GM18499 (cell line): ENCODE measurements at regions not wholly inside any gene's neighbourhood (a gene's known extent, or its start where the extent isn't known, plus 50 kb on each side); places are given as distances from the start of the nearest gene placed in this dataset.
A peak's percentile ranks its signal among the peaks of the same experiment; 100 is the strongest.
"Not testable (repeated sequence)": the region's sequence is repeated elsewhere in the genome, so short reads cannot be mapped to it uniquely, and the experiment has no call there.

Experiments
- ATAC-seq: cut with Tn5 transposase; IDR thresholded peaks from one replicate; pipeline ENCODE4 v1.9.1; 2021; ENCODE audit warnings: moderate number of reproducible peaks; ENCODE audit not compliant: insufficient read depth, unreplicated experiment

DNA sequence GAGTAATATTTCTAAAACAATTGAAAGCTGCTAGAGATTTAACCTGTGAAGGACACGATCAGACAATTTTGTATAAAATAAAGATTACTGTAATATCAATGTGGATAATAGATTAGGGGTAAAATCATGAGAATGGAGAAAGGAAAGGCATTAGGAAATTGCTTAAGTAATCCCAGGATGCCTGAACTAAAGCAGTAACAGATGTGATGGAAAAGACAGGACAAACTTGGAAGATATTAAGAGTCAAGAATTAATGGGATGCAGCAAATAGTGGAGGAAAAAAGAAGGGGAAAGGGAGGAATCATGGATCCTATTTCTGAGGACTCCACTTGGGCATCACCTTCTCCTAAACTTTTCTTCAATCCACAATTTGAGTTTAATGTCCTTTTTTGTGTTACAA is 437.1 kb upstream of the PMFBP1 start:
- ATAC-seq = no peak

- no peak for ATAC-seq
Measured at GRCh38 chr16:72604375-72604774, 432.4 kb upstream of the PMFBP1 start.

GRCh38 chr16:72602499-72602898 is 430.5 kb upstream of the PMFBP1 start:
- no peak for ATAC-seq

DNA sequence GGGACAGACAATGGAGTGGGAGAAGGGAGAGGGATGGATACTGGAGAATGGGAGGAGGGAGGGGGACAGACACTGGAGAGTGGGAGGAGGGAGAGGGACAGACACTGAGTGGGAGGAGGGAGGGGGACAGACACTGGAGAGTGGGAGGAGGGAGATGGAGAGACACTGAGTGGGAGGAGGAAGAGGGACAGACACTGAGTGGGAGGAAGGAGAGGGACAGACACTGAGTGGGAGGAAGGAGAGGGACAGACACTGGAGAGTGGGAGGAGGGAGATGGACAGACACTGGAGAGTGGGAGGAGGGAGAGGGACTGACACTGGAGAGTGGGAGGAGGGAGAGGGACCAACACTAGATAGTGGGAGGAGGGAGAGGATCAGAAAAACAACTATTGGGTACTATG is 426.7 kb upstream of the PMFBP1 start:
- ATAC-seq = no peak

DNA sequence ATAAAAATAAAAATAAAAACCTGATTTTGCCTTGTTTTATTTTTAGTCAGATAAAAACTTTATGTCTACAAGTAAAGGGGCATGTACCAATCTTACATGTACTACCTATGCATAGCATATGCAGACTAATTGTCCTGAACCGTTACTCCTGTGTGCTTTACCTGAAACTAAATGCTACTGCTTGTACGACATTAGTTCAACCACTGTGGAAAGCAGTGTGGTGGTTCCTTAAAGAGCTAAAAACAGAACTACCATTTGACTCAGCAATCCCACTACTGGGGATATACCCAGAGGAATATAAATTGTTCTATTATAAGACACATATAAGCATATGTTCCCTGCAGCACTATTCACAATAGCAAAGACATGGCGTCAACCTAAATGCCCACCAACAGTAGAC is 426.0 kb upstream of the PMFBP1 start:
- ATAC-seq = no peak

DNA sequence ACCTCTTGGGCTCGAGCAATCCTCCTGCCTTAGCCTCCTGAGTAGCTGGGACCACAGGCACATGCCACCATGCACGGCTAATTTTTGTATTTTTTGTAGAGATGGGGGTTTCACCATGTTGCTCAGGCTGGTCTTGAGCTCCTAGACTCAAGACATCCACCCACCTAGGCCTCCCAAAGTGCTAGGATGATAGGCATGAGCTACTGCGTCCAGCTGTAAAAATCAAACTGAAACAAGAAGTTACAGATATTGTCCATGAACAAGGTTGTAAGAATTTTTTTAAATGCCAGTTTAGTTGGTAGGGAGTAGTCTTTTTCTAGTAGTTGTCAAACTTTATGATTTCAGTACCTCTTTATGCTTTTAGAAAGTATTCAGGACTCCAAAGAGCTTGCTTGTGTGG is 424.4 kb upstream of the PMFBP1 start:
- ATAC-seq = no peak

- ATAC-seq = peak; percentile 87
Measured at GRCh38 chr16:72590151-72590937, 418.4 kb upstream of the PMFBP1 start.

DNA sequence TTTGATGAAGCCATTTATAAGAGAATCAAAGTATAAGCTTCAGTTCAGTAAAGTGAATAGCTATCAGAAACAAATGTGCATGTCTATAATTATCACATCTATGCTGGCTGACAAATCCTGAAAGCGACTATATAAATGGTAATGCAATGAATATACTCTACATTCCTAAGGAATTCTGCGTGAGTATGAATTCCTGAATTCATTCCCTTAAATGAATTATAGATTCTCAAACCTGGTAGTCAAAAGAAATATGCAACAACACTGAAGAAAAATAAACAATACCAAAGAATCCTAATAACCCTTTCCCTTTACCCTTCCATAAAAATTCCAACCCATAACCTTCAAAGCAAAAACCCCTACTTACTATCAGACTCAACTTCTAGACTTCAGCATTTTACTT is 416.6 kb upstream of the PMFBP1 start:
- ATAC-seq = no peak

DNA sequence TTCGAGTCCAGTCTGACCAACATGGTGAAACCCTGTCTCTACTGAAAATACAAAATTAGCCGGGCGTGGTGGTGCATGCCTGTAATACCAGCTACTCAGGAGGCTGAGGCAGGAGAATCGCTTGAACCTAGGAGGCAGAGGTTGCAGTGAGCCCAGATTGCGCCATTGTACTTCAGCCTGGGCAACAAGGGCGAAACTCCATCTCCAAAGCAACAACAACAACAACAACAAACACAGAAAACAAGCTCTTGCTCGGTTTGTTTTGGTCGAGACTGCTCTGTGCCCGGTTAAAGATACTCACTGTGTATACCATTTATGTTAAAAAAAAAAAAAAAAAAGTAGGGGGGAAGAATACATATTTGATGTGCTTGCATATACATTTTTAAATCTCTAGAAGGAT is 406.1 kb upstream of the PMFBP1 start:
- ATAC-seq = not testable (repeated sequence)

DNA sequence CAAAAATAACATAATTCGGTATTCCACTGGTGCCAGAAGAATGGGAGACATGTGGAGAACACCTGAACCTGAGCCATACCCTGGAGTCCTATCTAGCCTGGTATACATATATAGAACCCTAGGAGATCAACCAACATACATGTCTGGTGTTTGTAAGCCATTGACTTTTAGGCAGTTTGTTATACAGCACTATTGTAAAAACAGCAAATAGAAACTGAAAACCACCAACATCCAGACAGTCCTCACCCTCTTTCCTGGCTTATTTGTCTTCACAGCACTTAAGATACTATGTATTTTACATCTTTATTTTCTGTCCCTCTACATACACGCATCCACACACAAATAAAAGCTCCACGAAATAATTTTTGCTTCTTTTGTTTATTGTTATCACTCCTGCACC is 404.2 kb upstream of the PMFBP1 start:
- ATAC-seq = no peak

DNA sequence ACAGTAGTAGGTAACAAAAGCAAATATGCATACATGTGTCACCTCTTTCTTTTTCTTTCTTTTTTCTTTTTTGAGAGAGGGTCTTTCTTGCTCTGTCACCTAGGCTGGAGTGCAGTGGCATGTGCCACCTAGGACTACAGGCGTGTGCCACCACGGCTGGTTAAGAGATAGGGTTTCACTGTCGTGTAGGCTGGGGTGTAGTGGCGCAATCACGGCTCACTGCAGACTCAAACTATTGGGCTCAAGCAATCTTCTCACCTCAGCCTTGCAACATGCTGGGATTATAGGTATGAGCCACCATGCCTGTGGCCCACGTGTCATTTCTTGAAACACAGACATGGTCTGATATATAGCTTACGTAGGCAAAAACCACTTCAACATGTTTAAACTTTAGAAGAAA is 397.7 kb upstream of the PMFBP1 start:
- ATAC-seq = no peak

DNA sequence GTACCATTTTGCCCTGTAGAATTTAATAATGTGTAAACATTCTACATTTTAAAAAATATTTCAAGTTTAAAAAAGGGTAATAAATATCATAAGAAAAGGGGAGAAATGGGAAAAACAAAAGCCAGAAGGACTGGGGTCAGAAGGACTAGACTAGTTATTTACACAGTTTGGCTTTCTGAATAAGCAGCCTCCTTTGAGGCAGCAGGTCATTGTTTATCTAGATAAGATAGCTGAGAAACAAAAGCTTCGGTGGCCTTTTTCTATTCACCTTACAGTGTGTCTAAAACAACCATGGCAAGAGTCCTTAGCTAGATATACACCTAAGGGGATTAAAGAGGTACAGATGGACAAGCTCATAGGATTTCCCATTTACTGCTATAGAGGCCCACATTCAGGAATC is 396.5 kb upstream of the PMFBP1 start:
- ATAC-seq = no peak

DNA sequence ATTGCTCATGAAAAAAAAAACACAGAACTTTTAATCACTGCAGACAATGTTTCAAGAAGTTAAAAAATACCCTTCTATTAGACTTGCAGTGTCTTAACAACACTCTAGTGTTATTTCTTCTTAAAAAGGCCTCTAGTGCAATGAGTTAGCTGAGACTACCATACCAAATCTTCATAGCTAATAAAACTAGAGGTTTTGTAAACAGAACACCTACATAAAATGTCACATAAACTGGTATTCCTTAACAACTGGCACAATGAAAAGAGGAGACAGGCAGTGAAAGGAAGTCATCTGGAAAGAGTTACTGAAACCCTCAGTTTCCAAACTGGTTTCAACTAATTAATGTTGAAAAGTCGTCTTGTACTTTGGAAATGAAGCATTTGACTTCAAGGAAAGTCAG is 394.2 kb upstream of the PMFBP1 start:
- ATAC-seq = no peak

DNA sequence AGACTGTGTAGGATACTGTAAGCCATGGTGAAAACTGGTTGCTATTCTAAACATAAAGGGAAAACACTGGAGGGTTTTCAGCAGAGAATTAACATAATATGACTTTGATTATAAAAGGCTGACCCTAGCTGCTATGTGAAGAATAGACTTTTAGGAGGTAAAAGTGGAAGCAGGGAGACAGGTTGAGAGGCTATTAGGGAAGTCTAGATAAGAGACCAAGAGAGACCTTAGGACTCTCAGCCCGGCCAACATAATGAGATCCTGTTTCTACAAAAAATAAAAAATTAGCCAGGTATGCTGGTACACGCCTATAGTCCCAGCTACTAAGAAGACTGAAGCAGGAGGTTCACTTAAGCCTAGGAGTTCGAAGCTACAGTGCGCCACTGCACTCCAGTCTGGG is 393.2 kb upstream of the PMFBP1 start:
- no peak for ATAC-seq

- no peak for ATAC-seq
Measured at GRCh38 chr16:72560617-72561016, 388.7 kb upstream of the PMFBP1 start.

DNA sequence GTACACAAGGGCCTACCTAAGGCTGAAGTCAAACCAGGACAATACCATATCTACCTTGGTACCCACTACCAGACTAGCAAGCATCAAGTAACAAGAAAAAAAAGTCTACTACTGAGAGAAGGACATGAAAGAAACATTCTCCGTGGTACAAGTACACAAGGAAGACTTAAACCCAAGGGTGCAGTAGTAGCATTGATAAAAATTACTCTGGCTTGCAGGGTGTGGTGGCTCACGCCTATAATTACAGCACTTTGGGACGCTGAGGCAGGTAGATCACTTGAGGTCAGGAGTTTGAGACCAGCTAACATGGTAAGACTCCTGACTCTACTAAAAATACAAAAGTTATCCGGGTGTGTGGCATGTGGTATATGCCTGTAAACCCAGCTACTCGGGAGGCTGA is 386.5 kb upstream of the PMFBP1 start:
- ATAC-seq = no peak

DNA sequence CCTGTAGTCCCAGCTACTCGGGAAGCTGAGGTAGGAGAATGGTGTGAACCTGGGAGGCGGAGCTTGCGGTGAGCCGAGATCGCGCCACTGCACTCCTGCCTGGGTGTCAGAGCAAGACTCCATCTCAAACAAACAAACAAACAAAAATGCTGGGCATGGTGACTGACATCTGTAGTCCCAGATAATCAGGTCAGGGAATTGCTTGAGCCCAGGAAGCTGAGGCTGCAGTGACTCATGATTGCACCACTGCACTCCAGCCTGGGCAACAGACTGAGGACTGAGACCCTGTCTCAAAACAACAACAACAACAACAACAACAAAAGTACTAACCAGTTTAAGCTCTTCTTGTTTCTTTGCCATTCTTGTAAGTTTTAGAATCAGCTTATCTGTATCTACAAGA is 383.0 kb upstream of the PMFBP1 start:
- no peak for ATAC-seq

- ATAC-seq = no peak
Measured at GRCh38 chr16:72552654-72553053, 380.7 kb upstream of the PMFBP1 start.

DNA sequence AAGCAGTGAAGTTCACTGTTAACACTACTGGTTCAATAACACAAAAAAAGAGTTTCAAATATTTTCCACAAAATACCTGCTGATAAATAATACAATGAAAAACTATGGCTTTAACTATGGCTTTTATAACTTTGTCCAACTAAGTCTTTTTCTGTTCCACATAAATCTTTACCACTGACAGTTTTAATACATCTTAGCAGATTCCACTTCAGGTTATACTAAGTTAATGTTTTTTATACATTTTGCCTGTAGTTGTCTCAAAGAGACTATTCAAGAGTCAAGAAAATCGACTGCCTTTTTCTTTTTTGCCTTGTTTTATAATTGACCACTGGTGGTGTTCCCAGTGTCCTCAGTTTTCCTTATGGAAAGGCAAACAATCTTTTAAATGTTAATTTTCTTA is 379.7 kb upstream of the PMFBP1 start:
- no peak for ATAC-seq

GRCh38 chr16:72549878-72550277 is 377.9 kb upstream of the PMFBP1 start:
- ATAC-seq = no peak

DNA sequence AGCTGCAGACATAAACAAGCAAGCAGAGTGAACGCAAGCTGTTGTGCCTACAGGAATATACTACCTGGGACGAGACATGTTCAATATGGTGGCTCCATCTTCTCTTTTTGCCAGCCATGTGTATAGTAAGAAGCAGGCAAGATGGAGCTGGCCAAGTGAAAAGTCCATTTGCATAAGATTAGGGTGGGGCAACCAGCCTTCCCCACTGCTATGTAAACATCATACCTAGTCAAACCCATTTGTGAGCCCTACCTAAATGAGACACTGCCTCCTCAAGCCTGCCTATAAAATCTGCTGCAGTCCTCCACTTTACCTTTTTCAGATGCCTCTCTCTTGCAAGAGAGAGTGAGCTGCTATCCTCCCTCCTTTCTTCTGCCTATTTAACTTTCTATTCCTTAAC is 370.1 kb upstream of the PMFBP1 start:
- no peak for ATAC-seq

- ATAC-seq = no peak
Measured at GRCh38 chr16:72537664-72538063, 365.7 kb upstream of the PMFBP1 start.
